GM11168 (cell line): ENCODE measurements at regions not wholly inside any gene's neighbourhood (a gene's known extent, or its start where the extent isn't known, plus 50 kb on each side); places are given as distances from the start of the nearest gene placed in this dataset.
"Not testable (repeated sequence)": the region's sequence is repeated elsewhere in the genome, so short reads cannot be mapped to it uniquely, and the experiment has no call there.

ENCODE experiments used
- in situ Hi-C: fragments of 300-500 bp; cut with MboI; formaldehyde crosslinking; loops from one replicate; pipeline ENCODE4 v1.12.0; 2022; ENCODE audit warnings: low sequenced_read_pairs; ENCODE audit not compliant: unreplicated experiment

DNA sequence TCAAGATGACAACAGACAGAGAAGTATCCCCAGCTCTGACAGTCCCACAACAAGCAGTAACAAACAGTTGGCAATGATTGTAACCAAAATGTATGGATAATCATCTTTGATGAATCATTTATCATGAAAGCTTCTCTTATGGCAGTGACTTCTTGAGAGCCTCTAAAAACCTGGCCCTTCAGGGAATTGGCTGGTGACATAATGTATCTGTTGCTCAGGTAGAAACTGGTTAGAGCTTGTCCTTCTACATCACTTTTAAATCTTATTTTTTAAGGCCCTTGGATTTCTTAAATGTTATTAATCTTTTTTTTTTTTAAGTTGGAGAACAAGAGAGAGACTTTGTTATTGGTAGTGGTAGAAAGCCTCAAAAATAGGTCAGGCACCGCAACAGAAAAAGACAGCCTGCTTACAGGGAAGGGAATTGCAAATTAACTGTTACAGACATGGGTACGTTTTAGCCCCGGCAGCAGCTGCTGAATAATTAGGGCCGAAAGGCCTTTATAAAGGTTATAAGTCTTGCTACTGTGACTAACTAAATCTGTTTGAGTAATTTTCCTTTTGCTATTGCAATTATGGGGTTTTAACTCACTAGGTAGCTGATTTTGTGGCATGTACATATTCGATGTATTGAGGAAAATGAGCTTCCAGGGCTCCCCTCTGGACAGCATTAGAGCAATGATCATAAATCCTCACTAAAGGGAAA lies 207.7 kb upstream of the LRRC4C start:
- in situ Hi-C loops = no loop called here

DNA sequence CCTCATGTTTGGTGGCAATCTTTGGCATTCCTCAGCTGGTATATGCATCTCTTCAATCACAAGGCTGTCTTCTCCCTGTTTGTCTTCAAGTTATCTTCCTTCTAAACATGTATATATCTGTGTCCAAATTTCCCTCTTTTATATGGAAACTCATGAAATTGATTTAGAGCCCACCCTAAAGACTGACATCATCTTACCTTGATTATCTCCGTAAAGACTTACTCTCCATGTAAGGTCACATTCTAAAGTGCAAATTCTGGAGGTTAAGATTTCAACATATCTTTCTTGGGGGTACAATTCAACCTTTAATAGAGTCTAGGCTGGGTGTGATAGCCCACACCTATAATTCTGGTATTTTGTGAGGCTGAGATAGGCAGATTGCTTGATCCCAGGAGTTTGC lies 215.8 kb upstream of the LRRC4C start:
- in situ Hi-C loops = no loop called here

DNA sequence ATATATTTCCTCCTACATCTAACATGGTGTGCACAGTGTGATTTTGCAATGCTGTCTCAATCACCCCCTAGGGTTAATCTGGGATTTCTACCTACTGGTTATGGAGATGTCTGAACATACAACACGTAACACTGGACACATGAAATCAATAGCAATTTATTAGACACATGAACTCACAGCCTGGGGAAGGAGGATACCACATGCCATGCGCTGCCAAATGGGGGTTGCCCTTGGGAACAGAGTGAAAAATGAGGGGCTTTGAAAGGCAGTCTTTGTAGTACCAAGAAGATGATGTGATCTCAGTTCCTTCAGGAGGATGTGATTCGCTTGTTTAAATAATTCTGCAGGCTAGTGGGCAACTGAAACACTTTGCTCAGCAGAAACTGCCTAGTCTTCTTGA lies 253.6 kb upstream of the LRRC4C start:
- in situ Hi-C loops = no loop called here

GRCh38 chr11:41714101-41714500 lies 254.6 kb upstream of the LRRC4C start:
- in situ Hi-C loops = no loop called here

DNA sequence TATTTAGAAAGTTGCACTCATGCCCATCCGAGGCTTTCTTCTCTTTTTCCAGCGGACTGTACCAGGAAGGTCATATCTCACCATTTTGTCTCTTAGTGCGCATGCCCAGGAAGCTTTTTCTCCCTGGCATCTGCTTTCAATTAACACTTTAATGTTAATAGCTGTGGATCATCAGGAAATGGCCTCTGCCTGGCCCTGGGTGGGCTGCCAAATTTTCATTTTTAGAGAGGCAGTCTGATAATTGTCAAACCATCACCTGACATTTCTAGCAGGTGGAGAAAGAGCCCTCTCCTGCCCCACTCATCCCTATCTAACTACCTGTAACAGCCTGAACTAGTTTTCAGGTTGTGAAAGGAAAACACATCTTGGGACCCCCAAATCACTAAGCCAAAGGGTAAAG lies 257.4 kb upstream of the LRRC4C start:
- in situ Hi-C loops = no loop called here

- in situ Hi-C loops = no loop called here
These were observed 261.3 kb upstream of the LRRC4C start for GRCh38 chr11:41720761-41721160.

DNA sequence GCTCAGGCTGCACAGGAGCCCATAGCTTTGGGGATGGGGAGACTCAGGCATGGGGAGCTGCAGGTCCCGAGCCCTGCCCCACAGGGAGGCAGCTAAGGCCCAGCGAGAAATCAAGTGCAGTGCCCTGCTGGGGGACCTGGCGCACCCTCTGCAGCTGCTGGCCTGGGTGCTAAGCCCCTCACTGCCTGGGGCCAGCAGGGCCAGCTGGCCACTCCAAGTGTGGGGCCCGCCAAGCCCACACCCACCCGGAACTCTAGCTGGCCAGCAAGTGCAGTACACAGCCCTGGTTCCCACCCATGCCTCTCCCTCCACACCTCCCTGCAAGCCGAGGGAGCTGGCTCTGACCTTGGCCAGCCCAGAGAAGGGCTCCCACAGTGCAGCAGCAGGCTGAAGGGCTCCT lies 268.7 kb upstream of the LRRC4C start:
- in situ Hi-C loops = not testable (repeated sequence)

DNA sequence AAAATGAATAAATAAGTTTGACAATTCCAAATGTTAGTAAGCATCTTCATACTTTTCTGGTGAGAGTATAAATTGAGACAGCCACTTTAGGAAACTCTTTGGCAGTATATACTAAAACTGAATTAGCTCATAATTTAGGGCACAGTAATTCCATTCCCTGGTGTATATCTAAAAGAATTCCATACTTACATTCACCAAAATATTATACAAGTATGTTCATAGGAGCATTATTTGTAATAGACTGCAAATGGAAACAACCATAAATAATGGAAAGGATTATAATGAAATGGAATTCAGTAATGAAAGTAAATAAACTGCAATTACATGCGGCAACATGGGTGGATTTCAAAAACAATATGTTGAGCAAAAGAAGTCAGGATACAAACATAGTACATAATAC lies 315.8 kb upstream of the LRRC4C start:
- in situ Hi-C loops = no loop called here

- in situ Hi-C loops = no loop called here
These were observed 320.0 kb upstream of the LRRC4C start for GRCh38 chr11:41779401-41779960.

DNA sequence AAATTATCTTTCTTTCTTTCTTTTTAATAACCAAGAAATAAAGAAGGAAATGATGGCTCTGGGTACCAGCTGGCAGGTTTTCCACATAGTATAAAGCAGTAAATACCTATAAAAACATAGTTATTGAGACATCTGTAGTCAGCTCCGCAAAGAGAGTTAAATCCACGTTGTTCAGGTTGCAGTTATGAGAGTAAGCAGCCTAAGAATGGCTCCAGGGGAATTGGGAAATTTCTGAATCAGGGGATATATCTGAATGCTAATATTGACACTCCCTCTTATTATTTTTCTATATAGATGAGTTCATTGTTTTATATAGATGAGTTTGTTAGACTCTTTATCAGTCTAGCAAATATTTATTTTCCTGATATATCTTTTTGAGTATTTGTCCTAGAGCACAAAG lies 322.0 kb upstream of the LRRC4C start:
- in situ Hi-C loops = no loop called here

DNA sequence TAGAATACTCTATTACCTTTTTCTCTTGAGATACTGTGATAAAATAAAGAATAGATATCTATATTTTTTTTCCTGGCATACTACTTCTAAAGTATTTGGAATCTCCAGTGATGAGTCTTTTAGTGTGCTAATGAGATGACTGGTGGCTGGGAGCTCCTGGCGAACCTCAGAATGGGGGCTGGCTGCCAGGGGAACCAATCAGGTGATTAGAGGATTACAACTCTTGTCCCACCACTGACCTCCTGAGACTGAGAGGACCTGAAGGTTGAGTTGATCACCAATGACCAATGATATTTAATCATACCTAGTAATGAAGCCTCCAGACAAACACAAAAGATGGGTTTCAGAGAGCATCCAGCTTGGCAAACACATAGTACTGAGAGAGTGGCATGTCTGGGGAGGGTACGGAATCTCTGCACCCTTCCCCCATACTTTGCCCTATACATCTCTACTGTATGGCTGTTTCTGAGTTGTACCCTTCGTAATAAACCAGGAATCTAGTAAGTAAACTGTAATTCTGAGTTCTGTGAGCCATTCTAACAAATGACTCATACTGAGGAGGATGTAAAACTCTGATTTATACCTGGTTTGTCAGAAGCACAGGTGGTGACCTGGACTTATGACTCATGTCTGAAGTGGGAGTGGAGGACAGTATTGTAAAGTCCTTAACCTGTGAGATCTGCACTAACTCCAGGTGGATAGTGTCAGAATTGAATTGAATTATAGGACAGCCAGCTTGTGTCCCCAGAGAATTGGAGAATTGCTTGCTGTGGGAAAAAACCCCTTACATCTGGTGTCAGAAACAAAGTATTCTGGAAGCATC lies 325.3 kb upstream of the LRRC4C start:
- in situ Hi-C loops = no loop called here

GRCh38 chr11:41786087-41786486 lies 326.6 kb upstream of the LRRC4C start:
- in situ Hi-C loops = no loop called here

GRCh38 chr11:41788177-41788576 lies 328.7 kb upstream of the LRRC4C start:
- in situ Hi-C loops = no loop called here

DNA sequence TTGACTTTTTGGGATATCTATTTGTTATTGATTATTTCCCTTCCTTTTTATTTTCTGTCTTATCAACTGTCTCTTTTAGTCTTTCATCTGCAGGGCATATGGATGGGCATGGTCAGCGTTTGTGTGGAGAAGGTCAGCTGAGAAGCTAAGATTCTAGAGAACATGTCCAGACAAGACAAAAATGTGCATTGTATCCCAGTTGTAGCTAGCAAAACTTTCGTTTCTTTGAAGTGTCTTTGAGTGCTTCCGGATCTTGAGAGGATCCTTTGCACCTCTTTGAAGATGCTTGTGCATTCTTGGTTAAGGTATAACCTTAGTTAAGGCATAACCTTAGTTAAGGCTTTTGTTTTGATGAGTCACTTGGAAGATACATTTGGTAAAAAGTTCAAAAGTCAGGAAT lies 329.9 kb upstream of the LRRC4C start:
- in situ Hi-C loops = no loop called here

DNA sequence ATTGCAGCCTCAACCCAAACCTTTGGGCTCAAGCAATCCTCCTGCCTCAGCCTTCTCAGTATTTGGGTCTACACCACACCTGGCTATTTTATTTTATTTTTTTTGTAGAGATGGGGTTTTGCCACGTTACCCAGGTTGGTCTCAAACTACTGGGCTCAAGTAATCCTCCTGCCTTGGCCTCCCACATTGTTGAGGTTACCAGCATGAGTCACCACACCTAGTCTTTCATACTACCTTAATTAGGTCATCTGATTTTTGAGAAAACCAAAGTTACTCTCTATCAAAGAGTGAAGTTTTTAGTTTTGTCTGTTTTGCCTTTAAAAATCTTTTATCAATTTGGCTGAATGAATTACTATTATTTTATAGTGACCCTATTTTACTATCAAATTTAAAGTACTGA lies 335.6 kb upstream of the LRRC4C start:
- in situ Hi-C loops = no loop called here

DNA sequence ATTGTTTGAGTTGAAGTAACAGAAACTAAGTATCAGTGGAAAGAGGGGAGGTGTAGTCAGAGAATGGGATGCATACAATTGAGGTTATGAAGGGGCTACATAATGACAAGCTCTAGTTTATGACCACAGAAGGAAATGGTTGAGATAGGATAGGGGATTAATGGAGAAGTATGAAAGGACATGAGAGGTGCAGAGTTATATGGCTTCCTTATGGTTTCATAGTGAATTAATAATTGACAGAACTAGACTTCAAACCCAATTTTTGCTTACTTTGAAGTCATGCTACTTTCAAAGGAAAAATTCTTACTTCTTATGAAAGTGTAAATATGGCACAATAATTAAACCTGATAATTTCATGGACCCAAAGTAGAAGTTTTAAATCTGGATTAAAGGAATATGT lies 340.3 kb upstream of the LRRC4C start:
- in situ Hi-C loops = no loop called here

DNA sequence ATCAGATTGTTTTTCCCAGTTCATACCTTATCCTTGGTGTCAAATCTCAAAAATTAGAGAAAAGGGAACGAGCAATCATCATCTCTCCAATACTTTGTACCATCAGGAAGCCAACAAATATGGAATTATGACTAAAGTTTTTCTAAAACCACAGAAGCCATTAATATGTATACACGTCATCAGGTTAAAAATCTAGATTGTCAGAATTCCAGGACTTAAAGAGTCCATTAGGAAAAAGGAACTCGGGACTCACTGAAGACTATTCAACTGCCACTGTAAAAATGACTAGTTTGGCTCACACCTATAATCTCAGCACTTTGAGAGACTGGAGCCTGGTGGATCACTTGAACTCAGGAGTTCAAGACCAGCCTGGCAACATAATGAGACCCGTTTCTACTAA lies 344.4 kb upstream of the LRRC4C start:
- in situ Hi-C loops = no loop called here

- in situ Hi-C loops = no loop called here
These were observed 356.9 kb upstream of the LRRC4C start for GRCh38 chr11:41816396-41816795.

- in situ Hi-C loops = not testable (repeated sequence)
These were observed 364.8 kb upstream of the LRRC4C start for GRCh38 chr11:41824287-41824686.

DNA sequence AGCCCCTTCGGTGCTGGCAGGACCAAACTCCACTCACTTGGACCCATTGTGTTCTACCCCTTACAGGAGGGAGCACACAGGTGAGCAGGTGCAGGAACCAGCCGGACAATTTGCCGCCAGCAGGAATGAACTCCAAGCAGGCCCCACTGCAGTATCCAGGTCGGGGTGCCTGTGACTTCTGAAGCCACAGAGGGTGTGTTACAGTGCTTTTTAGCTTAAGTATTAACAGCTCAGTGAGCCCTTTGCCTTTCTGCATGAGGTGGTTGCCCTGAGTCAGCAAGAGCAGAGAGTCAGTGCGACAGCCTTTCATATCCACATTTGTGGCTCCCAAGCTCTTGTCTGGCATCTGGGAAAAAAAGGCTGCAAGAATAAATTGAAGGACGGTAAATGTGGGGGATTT lies 366.6 kb upstream of the LRRC4C start:
- in situ Hi-C loops = no loop called here

- in situ Hi-C loops = no loop called here
These were observed 377.0 kb upstream of the LRRC4C start for GRCh38 chr11:41836431-41836830.

DNA sequence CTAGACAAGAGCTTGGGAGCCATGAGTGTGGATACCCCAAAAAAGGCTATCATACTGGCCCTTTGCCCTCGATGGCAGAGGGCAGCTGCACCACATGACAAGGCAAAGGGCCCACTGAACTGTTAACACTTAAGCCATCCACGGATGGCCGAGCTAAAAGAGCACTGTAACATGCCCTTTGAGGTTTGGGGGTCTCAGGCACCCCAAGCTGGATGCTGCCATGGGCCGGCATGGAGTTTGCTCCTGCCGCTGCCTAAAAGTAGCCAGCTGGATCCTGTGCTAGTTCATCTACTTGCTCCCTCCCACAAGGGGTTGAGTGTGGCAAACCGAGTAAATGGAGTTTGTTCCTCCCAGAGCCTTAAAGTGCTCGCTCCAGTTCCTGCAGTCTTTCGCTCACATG lies 383.2 kb upstream of the LRRC4C start:
- in situ Hi-C loops = no loop called here
